Hematopoietic multipotent progenitor cell (in vitro differentiated cells): ENCODE measurements at regions not wholly inside any gene's neighbourhood (a gene's known extent, or its start where the extent isn't known, plus 50 kb on each side); places are given as distances from the start of the nearest gene placed in this dataset.

Experiments
- DNase-seq, 3 donors: peaks; one replicate each; pipeline ENCODE4 v3.0.0-alpha.2; 2011 to 2015; ENCODE audit warnings: low read depth in 2 of 3, low spot score in 2 of 3

GRCh38 chr11:71201936-71202597 is 50.3 kb downstream of the SHANK2 start:
- DNase-seq = no peak

GRCh38 chr11:71201231-71201630 is 51.1 kb downstream of the SHANK2 start:
- no peak for DNase-seq

DNA sequence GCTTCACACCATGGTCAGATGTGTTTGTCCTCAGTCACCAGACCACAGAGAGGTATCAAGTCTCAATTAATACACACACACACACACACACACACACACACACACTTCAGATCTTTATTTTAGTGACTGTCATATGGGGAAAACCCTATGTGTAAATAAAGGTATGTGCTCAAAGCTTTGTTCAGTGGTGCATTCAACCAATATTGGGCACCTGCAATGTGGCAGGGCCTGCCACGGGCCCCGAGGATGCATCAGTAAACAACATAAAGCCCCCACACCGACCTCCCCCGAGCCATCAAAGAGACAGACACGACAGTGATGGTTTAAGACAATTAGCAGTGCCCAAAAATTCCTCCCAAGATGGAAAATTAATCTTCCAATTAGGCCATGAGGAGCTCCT is 51.6 kb downstream of the SHANK2 start:
- no peak for DNase-seq

GRCh38 chr11:71200172-71200716 is 52.1 kb downstream of the SHANK2 start:
- DNase-seq = no peak

GRCh38 chr11:71199226-71199820 is 53.1 kb downstream of the SHANK2 start:
- DNase-seq = no peak

GRCh38 chr11:71198823-71199165 is 53.6 kb downstream of the SHANK2 start:
- DNase-seq = no peak

- no peak for DNase-seq
These were observed 54.1 kb downstream of the SHANK2 start for GRCh38 chr11:71198141-71198822.

- no peak for DNase-seq
These were observed 55.3 kb downstream of the SHANK2 start for GRCh38 chr11:71197096-71197495.

DNA sequence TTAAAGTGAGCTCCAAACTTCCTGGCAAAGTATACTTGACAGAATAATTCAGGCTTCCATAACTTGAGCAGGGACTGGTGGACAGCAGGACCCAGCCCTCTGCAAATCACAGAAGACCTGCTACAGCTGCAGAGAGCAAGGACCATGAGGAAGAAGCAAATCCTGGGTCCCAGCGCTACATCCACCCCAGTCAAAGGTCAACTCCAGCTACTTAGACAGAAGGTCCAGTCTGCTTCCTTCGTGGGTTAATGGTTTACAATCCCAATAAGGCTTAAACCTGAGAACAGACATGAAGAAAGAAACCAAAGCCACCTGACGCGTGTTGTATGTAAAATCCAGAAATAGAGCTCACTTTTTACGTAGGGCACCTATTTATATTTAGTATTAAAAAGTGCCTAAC is 57.7 kb downstream of the SHANK2 start:
- DNase-seq = no peak

GRCh38 chr11:71193431-71193830 is 58.9 kb downstream of the SHANK2 start:
- DNase-seq = no peak

DNA sequence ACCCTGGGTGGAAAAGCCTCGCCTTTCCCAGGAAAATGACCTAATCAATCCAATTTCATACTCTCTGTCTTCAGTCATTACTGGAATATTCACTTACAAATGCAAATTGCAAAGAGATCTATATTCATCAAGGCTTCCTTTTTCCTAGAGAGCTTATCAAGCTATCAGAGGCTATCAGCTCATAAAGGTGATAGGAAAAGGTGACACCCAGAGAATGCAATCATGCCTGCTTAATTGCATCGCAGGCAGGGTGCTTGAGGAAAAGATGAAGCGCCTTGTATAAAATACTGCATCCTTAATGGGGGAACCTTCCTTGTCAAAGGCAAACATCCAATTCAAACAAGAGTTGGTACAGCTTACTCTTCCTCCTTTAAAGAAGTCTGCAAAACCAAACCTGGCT is 59.7 kb downstream of the SHANK2 start:
- DNase-seq = no peak

- no peak for DNase-seq
These were observed 61.2 kb downstream of the SHANK2 start for GRCh38 chr11:71191201-71191600.

- no peak for DNase-seq
These were observed 61.8 kb downstream of the SHANK2 start for GRCh38 chr11:71190551-71190950.

DNA sequence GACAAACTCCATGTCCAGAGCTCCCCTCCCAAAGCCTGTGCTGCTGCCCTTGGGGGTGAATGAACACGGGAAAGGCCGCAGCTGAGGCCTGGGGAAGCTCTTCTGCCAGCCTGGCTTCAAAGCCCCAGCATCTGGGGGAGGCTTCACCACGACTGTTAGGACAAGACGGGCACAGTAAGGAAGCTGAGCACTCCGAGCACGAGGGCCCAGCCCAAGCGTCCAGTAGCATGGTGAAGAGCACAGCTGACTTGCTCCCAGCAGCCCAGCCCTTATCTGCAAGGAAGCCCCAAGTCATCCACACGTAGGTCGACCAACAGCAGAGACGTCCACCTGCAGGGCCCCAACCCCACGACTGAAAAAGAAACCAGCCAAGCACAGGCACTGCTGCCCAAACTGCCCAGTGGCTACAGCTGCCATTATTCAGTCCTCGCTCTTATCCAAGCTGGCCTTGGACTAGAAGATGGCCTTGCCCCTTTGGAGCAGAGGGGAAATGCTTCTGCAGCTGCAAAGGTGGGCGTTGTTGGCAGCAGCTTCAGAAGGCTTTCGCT is 62.5 kb downstream of the SHANK2 start:
- DNase-seq = no peak

DNA sequence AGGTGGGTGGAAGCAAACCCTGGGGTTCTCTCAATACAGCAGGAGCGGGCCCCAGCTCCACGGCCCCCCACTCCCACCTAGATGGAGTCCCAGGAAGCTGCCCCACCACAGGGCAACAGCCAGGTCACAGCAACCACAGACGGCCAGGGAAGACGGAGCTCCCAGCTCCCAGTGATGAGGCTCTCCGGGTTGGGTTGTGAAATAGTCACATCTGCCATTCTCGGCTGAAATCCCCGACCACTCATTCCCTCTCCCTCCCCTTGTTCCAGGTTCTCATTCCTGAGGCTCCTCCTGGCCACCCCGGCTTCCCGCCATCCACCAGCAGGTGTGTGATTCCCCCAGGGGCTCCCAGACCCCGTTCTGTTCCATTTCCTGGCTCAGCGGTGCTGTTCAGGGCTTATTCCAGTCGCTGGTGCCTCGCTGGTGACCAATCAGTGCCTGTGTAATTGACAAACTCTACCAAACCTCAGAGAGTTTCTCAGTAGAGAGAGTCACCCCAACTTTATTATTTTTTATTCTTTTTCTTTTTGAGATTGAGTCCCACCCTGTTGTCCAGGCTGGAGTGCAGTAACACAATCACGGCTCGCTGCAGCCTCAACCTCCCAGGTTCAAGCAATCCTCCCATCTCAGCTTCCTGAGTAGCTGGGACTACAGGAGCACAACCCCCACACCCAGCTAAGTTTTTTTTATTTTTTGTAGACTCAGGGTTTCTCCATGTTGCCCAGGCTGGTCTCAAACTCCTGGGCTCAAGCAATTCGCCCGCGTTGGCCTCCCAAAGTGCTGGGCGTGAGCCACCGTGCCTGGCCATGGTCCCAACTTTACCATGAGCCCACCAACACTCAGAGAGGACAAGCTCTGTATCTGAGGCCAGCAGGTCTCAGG is 63.2 kb downstream of the SHANK2 start:
- DNase-seq = no peak

GRCh38 chr11:71188073-71188472 is 64.3 kb downstream of the SHANK2 start:
- DNase-seq = no peak

- DNase-seq = no peak
These were observed 65.6 kb downstream of the SHANK2 start for GRCh38 chr11:71186806-71187205.

DNA sequence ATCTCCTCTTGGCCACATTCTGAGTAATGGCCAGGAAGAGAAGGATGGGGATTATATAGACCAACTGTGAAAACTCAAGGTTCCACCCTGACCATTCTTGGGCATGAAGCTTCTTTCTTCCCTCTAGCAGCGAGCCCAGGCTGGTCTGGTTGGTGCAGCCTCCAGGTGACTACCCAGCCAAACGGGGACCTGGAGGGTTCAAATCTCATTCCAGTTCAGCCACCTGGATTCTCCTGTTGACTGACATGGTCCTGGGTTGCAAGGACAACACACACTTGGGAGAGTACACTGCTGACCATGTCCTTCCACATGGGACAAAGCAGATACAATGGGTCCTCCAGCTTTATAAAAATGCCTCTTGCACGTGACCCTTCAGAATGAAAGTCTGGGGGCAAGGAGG is 67.0 kb downstream of the SHANK2 start:
- DNase-seq = no peak

- no peak for DNase-seq
These were observed 67.8 kb downstream of the SHANK2 start for GRCh38 chr11:71184421-71185210.

- no peak for DNase-seq
These were observed 68.5 kb downstream of the SHANK2 start for GRCh38 chr11:71183878-71184277.
